ENCODE measurements at regions not wholly inside any gene's neighbourhood (a gene's known extent, or its start where the extent isn't known, plus 50 kb on each side); places are given as distances from the start of the nearest gene placed in this dataset.

- BruUV-seq (replicated peaks), result no TSS peak
- Histone ChIP-seq H3K4me3 (replicated peaks in 1 of 3; ENCODE audit: insufficient read depth in 1 of 3, low read depth in 1 of 3, low read length in 3 of 3) (no peak overlapping the region), H2AFZ (ENCODE audit: low read depth, low read length) (no peak overlapping the region), H3K27ac (ENCODE audit: insufficient read depth, low read depth, low read length) (no peak overlapping the region), H3K9me1 (replicated peaks; ENCODE audit: control insufficient read depth, extremely low read depth, insufficient read depth, low read length) (no peaks in the 10 kb centered on the region), H3K36me3 (ENCODE audit: control insufficient read depth in 2 of 2, extremely low read depth in 1 of 2, insufficient read depth in 2 of 2, low read length in 2 of 2) (no peaks in the 10 kb centered on the region), H3K4me2 (ENCODE audit: insufficient read depth, low read length) (no peak overlapping the region), H3K9me3 (replicated peaks; ENCODE audit: control insufficient read depth, insufficient read depth, low read length) (no peaks in the 10 kb centered on the region), H4K20me1 (replicated peaks; ENCODE audit: control insufficient read depth, extremely low read depth, insufficient read depth, low read length) (no peaks in the 10 kb centered on the region), H3K27me3 (ENCODE audit: control insufficient read depth in 2 of 2, insufficient read depth in 2 of 2, low read length in 2 of 2) (peaks cover 0 to 1% of the 10 kb centered on the region in 2 experiments), H3K4me1 (ENCODE audit: control insufficient read depth, extremely low read depth, insufficient read depth, low read length) (no peaks in the 10 kb centered on the region), H3K79me2 (ENCODE audit: control insufficient read depth, insufficient read depth, low read length) (no peaks in the 10 kb centered on the region), H3K9ac (replicated peaks; ENCODE audit: extremely low read depth, insufficient read depth, low read length) (no peak overlapping the region)
- intact Hi-C loops (cut with micrococcal nuclease), result no loop called here
- dilution Hi-C loops (cut with MboI; ENCODE audit: extremely low pct_ligation_motif_present, low sequenced_read_pairs), result no loop called here
- ChIA-PET POLR2A (no interaction called here), CTCF (no interaction called here)
- TF ChIP-seq MAX (IDR thresholded peaks at IDR 0.05; ENCODE audit: insufficient read depth, insufficient read length) (no peak), POLR2AphosphoS5 (IDR thresholded peaks at IDR 0.05; ENCODE audit: insufficient read depth, low read depth, low read length) (no peak), EZH2 (IDR thresholded peaks at IDR 0.05; ENCODE audit: borderline replicate concordance, low read depth, low read length, severe bottlenecking) (no peak), FOS (IDR thresholded peaks at IDR 0.05; ENCODE audit: borderline replicate concordance, insufficient read depth, low read length) (no peak), GATA2 (IDR thresholded peaks at IDR 0.05; ENCODE audit: insufficient read depth, insufficient read length, low read depth, low read length) (no peak), MYC (IDR thresholded peaks at IDR 0.05; ENCODE audit: low read depth, low read length) (no peak), JUN (IDR thresholded peaks at IDR 0.05; ENCODE audit: borderline replicate concordance, insufficient read depth, insufficient read length, low read depth) (no peak), POLR2A (IDR thresholded peaks at IDR 0.05; ENCODE audit: low read depth, low read length) (no peak), CTCF (IDR thresholded peaks at IDR 0.05; ENCODE audit: extremely low read depth in 1 of 2, insufficient read depth in 1 of 2, low read depth in 1 of 2, low read length in 2 of 2) (no peak)
- DNase-seq (ENCODE audit: low read depth, low spot score) (no peak), FAIRE-seq (no peak)
Observed at GRCh38 chr5:109563739-109564138, 126.0 kb upstream of the MAN2A1 start.
